SKM-1 treated with dmso at 0.1 percent for 144 hours (cell line): ENCODE measurements at regions not wholly inside any gene's neighbourhood (a gene's known extent, or its start where the extent isn't known, plus 50 kb on each side); places are given as distances from the start of the nearest gene placed in this dataset.

Experiments used
- DNase-seq: peaks from one replicate; lab custom pipeline; 2025; ENCODE audit not compliant: unreplicated experiment; lab: John Stamatoyannopoulos, UW

DNA sequence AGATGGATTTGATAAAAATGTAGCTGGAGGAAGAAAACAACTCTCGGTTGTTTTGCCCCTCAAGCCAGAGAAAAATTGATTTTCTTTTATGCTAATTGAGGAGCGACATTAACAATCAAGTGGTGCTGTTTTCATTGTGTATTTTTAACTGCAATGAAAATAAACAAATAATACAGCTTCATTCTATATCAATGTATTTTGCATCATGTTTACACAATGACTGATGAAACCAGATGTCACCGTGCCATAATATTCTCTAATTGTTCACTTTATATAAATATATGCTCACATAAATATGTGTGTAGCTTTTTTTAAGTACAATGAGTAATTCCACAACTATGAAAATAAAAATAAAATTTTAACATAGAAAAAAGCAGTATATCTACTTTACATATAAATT lies 139.0 kb upstream of the PRDM9 start:
- DNase-seq = no peak

DNA sequence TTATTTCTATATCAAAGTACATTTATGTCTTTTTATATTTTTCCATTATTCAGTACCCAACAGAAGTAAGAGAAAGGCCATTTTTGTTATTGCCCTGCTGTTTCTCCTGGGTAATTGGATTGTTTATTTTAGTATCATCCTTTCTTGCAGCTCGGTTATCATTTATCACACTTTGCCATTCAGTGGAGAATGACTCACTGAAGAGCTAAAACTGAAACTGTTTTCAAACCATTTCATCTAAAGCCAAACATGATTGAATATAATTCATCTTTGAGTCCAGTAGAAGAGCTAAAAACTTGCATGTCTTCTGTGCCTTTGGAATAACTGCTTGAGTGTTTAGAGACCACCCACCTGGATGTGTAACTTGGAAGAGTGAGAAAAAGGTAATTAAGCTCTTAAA lies 139.5 kb upstream of the PRDM9 start:
- DNase-seq = no peak

DNA sequence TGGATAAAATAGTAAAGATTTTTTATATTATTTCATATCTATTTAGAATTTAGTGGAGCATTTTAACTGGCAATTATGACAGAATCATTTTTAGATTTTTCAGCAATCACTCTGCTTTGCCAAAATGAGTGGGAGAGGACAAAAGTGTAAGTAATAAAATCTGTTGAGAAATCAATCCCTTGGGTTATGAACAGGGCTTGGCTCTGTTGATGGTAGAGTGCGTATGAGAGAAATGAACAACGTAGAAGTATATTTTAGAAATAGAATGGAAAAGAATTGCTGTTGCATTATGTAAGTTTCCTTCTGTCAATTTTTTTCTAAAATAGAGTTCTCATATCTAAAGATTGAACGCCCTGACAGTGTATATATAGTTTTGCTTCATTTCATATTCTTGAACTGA lies 154.1 kb upstream of the PRDM9 start:
- no peak for DNase-seq

DNA sequence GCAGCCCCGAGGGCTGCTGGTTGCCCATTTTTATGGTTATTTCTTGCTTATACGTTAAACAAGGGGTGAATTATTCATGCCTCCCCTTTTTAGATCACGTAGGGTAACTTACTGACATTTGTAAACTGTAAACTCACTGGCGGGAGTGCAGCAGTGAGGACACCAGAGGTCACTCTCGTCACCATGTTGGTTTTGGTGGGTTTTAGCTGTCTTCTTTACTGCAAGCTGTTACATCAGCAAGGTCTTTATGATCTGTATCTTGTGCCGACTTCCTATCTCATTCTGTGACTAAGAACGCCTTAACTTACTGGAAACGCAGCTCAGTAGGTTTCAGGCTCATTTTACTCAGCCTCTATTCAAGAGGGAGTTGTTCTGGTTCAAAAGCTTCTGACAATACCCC lies 155.0 kb upstream of the PRDM9 start:
- no peak for DNase-seq

DNA sequence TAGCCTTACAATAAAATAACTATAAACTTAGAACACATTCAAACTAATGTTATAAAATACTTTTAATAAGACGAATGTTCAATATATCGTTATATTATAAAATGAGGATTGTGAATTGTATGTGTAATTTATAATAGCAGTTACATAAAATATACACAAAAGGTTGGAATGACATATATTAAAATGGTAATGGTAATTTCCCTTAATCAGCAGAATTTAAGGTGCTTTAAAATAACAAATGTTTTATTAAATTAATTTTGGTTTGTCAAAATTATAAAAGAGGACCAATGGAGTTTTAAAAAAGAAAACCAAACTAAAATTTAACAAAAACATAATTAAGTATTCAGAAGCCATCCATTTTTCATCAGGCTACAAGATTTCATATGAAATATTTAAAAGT lies 164.3 kb upstream of the PRDM9 start:
- no peak for DNase-seq

DNA sequence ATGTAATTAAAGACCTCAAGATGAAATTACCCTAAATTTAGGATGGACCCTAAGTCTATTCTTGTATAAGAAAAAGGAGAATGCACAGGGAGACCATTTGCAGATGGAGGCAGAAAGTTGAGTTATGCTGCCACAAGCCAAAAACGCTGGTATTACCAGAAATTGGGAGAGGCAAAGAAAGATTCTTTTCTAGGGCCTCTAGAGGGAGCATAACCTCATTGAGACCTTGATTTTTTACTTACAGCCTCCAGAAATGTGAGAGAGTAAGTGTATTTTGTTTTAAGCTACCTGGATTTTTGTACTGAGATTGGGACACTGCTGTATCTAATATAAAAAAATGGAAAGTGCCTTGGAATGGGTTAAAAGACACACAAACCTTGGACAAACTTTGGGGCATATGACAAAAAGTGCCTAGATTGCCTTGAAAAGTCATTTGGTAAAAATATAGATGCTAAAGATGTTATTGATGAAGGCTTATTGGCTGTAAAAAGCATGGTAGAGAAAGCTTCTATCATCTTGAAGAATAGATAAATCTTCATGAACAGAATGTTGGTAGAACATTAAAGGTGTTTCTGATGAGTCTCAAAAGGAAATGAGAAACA lies 174.7 kb upstream of the PRDM9 start:
- peak; percentile 16 for DNase-seq

DNA sequence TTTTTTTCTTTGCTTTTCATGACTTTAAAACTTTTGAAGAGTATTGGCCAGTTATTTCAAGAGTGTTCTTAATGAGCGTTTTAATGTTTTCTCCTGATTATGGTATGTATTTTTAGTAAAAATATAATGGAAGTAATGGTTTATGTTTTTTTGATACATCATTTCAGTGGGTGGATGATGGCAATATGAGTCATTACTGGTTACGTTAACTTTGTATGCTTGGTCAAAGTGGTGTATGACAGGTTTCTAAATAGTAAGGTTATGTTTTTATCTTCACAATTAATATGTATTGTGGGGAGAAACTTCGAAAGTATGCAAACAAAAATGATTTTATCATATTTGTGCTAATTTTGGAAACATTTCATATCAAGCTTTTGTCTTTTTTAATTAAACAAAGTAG lies 176.7 kb upstream of the PRDM9 start:
- no peak for DNase-seq

DNA sequence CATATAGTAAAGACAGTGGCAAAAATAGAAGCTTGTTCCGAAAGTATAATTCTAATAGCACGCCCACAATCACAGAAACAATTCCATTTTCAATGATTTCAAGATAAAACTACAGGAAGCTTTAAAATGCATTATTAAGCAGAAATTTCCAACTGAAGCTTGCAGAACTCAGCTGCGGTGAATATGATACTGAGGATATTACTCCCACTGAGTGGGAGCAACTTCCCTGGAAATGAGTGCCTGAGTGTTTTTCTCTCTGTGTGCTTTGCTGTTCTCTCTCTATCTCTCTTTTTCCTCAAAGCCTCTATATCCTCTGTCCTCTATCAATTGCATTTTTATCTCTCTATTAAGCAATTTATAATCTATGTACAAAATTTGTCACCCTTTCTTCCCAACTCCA lies 187.5 kb upstream of the PRDM9 start:
- no peak for DNase-seq

DNA sequence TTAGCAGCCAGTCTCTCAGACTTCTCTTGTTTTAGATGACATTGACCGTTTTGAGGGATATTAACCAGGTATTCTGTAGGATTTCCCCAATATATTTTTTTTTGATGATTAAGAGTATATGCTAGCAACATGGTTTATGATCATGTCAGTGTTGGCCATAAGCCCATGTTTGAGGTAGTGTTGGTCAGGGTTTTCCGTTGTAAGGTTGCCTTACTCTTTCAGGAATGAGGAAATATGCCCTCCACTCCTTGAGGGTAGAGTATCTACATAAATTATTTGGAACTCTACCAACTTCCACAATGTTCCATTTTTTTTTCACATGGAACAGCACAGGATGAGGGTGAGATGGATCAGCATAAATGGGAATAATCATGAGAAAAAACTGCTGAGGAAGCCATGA lies 188.4 kb upstream of the PRDM9 start:
- DNase-seq = no peak

DNA sequence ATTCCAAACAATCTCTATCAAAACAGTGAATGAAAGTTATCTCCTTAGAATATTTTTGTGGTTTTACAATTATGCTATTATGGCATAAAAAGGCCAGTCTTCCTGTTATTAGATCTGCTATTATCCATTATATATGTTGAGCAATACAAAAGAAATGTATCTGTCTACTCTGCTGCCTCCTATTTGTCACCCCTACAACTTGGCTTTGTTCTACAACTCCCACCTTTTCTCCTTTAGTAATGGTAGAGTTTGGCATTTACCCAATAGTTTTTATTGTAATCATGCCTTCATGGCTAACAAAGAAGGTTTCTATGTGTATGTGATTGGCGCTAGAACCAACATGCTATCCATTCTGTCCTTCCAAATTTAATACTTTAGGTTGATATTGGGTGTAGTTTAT lies 189.2 kb upstream of the PRDM9 start:
- no peak for DNase-seq

DNA sequence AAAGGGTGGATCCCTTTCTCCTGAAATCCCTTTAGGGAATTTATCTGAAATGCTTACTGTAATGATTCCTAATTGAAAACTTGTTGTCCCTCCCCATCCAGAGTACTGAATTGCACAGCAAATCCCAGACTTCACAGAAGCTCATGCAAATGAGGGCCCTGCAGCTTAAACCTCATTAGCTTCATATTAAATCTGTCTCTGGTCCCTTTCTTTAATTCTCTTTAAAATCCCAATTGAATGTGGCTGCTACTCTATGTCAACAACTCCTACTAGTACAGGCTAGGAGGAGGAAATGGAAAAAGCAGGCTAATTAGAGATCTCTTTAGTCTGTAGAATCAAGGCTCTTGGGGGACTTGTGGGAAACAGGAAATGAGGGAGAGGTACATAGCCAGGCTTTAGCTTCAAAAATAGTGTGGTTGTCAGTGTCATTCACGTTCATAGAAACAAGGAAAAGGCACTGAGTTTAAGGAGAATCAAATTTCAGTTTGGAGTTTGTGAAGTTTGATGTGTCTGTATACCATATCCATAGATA lies 191.3 kb upstream of the PRDM9 start:
- DNase-seq = no peak

DNA sequence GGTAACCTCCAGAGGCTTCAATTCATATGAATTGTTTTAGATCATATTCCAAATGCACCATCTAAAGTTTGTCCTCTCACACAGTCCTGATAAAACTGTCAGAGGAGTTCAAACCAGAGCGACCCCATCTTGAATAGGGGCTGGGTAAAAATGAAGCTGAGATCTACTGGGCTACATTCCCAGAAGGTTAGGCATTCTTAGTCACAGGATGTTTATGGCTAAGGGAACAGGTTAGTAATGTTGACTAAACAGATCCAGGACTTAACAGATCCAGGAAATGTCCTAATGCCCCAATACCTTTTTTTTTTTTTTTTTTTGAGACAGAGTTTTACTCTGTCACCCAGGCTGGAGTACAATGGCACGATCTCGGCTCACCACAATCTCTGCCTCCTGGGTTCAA lies 192.6 kb upstream of the PRDM9 start:
- no peak for DNase-seq

DNA sequence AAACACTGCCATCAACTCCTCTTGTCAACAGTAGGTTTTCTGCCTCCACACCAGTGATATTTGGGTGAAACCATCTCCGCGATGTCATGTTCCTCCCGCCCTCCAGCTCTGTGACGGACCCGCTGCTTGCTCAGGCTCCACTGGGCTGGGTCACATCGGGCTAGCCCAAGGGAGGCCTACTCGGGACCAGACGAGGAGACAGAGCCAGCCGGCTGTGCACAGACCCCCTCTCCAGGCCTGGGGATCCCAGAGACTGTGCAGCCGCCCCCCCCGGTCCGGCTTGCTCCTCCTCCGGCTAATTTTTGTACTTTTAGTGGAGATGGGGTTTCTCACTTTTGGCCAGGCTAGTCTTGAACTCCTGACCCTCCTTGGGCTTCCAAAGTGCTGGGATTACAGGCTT lies 202.4 kb upstream of the PRDM9 start:
- no peak for DNase-seq

DNA sequence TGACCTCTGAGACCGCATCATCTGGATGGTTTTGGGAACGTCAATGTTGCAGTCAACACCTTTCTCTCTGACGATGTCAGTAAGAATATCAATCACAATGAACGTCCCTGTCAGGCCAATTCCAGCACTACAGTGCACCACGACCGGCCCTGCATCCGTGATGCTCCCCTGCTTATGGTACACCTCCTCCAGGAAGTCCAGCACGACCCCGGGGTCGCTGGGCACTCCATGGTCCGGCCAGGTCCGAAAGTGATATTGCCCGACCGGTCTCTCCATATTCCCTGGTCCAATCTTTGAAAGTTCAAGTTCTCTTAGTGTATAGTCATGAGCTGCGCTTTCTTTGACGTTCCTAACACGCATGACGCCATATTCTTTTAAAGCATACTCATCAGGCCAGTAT lies 203.6 kb upstream of the PRDM9 start:
- no peak for DNase-seq

DNA sequence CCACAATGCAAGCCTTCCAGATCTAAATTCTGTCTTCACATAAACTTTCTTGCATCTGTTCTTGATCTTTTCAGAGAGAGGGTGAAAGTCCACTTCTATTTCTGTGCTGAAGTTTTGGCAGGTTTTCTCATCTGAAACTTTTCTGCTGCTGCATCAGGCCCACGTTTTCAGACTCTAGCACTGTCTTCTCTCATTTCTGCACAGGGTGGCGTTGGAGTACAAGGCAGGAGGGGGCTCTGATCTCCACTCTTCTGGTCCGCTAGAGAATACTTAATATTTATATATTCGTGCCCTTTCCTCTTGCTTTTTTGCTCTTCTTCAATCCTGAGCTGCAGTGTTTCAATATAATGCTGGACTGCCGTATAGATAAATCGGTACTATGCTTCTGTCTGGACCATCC lies 204.0 kb upstream of the PRDM9 start:
- no peak for DNase-seq

DNA sequence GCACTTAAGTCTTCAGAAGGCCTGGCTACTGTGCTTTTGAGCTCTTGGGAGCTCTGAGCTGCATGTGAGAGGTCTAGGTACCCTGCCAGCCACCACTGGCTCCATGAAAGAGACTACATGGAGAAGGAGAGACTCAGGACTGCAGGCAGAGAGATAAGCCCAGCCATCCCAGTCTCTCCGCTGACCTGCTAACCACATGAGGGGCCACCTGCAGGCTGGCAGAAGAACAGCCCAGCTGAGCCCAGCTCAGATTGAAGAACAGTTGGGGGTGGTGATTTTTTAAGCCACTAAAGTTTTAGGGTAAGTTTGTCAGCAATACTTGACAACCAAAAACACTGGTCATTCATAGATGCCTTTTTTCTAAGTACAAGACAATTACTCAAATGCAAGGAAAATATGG lies 205.0 kb upstream of the PRDM9 start:
- DNase-seq = no peak

DNA sequence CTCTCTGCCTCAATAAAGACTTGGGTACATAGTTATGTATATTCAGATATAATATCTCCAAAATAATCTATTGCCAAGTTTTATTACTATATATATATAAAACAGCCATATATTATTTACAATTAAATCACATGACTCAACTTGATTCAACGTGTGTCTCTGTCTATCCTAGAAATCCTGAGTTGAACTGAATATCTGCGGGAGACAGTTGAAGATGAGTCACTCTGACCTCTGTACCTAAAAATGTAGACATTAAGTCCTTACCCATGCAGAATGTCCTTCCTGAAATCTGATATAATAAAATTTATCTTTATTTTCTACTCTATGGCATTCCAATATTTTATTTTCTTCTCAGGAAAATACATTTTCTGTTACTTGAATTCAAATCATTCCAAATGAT lies 218.2 kb upstream of the PRDM9 start:
- DNase-seq = no peak

DNA sequence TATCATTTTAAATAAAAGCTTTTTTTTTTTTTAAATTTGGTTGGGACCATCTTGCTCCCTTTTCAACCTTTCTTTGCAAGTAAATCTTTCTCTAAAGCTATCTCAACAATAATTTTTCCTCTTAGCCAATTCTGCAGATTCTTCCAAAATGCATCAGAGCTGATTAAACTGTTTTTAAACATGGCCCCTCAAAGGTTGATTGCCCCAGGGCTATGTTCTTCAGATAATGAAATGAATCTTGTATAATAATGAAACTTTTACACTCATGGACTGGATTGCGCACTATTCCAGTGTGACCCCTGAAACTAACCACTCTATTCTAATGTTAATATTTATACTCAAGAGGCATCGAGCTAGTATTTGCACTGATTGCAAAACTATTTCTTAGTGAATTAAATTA lies 222.8 kb upstream of the PRDM9 start:
- DNase-seq = no peak

DNA sequence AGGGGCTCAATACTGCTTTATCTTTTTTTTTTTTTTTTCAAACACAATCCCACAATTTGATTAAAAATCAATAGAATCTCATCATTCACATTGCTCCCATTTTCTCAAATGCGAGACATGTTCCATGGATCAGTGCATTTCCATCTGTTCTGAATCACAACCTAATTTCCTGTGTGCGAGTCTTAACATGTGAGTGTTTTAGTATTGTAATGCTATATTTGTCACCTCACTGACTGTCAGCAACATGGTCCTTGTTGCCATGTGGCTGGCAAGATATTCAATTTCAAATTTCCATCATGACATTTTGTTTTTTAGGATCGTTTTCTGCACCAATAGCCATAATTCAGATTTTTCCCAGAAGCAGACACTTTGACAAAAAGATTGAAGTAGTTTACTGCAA lies 233.2 kb upstream of the PRDM9 start:
- DNase-seq = no peak

DNA sequence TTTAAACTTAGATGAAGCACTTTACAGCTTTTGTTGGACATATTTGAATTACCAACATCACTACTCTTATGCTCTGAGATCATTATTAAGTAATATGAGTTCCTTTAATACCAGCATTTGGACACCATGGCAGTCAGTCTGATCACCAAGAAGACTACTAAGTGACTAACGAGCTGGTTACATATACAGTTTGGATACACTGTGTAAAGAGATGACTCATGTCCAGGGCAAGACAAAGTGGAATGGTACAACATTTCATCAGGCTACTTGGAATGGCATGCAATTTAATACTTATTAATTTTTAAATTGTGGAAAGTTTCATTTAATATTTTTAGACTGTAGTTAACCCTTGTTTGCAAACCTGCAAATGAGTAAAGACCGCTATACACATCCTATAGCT lies 237.4 kb upstream of the PRDM9 start:
- DNase-seq = no peak

DNA sequence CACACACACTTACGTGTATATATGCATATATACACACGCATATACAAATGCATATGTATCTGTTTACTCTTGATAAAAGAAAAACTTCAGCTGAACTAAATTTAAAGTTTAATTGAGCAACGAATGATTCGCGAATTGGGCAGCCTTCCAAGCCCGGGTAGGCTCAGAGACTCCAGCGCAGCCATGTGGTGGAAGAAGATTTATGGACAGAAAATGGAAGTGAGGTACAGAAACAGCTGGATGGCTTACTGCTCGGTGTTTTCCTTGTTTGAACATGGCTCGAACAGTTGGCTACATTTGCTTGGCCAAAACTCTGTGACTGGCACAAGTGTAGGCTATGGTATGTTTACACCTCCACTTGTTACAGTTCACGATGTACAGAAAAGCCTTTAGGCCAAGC lies 239.3 kb upstream of the PRDM9 start:
- DNase-seq = no peak

DNA sequence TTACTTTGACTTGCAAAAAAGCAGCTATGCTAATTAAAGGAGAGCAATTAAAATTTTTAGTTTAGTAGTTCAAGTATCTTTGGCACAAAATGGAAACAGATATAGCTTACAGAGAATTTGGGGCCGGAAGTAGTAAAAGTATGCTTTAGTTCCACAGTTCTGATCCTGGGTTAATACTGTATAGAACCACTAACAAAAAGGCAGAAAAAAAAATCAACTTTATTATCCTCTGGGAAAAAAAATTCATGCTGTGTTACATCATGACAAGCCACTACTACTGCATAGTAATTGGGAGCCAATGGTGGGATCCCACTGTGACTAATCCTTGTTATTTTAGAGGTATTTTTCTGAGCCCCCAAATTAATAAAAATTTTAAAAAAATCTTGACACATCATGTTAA lies 246.8 kb upstream of the PRDM9 start:
- no peak for DNase-seq

DNA sequence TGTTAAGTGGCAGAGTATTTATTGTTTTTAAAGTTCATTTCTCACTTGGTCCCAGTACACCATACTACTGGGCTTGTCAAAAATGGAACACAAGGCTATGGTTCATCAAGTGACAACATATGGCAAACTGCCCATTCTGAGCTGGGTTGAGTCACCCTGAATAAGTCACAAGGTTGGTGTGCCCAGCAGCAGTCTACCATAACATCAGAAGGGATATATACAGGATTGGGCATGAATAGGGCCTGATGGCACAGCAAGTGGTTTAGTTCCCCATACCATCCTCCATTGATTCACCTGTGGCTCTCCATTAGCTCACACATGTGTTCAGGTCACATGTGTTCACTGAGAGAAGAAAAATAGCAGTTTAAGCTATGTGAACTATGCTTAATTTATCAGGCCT lies 249.8 kb upstream of the PRDM9 start:
- DNase-seq = no peak
